GM18861 (cell line): ENCODE measurements at regions not wholly inside any gene's neighbourhood (a gene's known extent, or its start where the extent isn't known, plus 50 kb on each side); places are given as distances from the start of the nearest gene placed in this dataset.
"Not testable (repeated sequence)": the region's sequence is repeated elsewhere in the genome, so short reads cannot be mapped to it uniquely, and the experiment has no call there.

ENCODE experiments used
- ATAC-seq: cut with Tn5 transposase; IDR thresholded peaks from one replicate; pipeline ENCODE4 v1.9.1; 2021; ENCODE audit not compliant: unreplicated experiment

DNA sequence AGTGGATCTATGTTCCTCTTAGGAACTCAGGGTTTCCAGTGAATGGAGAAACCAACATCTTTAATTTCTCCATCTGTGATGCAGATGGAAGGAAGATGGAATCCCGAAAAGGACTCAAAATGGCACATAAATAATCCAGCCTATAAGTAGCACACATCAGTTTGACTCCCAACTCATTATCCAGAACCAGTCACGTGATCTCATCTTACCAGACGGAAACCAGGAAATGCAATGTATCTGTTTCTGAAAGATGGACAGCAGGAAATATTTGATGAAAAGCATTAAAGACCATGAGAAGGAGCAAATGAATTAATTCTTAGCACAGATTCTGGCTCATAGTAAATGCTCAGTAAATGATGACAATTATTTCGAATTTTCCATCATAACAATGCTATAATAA, 443.1 kb upstream of the FMR1 start:
- no peak for ATAC-seq

GRCh38 chrX:147476008-147476407, 435.7 kb upstream of the FMR1 start:
- no peak for ATAC-seq

DNA sequence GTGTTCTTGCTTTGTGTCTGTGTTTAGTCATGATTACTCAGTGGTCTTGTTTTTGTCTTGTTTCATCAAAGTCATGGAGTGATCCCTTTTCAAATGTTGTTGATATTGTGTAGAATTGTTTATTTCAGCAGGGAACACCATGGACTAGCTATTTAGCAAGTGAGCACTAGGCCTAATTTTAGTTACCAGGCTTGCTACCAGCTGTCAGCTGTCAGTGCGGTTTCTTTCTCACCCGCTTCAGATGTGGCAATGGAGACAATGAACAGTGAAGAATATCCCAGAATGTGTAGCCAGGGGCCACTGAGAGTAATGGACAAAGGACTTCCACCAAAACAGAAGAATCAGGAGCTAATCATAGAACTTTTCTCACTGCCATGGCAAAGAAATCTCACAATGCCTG, 432.8 kb upstream of the FMR1 start:
- ATAC-seq: no peak

DNA sequence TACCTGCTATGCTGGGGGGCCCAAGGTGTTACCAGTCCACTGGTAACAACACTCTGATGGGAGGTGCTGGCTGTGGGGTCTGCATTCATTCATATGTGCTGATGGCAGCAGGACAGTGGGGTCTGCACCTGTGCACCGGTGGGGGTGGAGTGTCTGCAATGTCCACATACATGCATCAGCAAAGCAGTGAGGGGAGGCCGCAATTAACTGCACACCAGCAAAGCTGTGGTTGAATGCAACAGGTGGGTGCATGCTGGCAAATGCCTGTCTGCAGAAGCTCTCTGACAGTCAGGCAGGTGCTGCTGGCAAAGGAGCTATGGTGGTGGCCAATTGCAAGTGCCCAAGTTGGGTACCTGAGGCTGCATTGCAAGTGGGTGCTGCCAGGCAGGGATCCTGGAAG, 426.5 kb upstream of the FMR1 start:
- no peak for ATAC-seq

- no peak for ATAC-seq
These were observed 417.4 kb upstream of the FMR1 start for GRCh38 chrX:147494365-147494764.

DNA sequence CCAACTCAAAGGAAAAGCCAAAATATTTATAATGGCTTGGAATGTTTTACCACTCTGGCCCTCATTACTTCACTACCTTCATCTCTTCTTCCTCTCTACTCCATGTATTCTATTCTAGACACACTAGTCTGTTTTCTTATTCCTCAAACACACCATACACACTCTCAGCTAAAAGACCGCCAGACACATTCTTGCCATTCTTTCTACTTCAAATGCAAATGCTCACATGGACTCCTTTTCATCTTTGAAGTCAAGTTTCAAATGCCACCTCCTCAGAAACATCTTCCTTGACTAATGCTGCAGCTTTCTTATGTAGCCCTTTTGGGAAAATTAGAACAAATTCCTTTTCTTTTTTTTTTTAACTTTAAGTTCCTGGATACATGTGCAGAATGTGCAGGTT, 412.9 kb upstream of the FMR1 start:
- ATAC-seq: no peak

GRCh38 chrX:147522981-147523380, 388.7 kb upstream of the FMR1 start:
- no peak for ATAC-seq

DNA sequence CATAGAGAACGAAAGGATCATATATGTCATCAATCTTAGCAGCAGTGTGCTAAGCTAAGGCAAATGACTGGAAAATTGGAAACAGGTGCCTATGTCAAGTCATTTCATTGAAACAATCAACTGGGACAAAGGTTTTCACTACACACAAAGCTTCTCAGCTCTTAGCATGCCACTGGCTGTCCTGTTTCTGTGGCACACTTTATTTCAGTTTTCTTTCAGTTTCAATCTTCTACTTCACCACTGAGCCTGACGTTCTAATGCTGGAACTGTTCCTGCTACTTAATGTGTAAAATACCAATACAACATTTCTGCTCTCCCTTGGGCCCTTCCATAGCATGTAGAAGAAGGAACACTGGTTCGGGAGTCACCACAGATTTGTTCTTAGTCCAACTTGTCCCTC, 378.3 kb upstream of the FMR1 start:
- no peak for ATAC-seq

DNA sequence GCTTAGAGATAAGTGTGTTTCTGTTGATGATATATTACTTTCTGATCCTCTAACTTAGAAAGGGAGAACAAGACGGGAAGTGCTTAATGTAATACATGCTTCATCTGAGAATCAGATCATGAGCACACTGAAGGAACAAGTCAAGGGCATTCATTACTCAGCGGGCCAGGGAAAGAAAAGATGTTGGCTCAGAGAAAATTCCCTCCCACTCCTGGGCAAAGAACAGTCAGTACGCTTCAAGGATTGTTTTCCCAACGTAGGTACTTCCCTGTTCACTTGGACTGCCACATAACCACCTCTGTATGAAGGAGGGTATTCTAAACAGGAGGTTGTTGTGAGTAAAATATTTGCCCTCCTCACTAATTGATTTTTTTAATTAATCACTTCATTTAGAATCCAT, 374.5 kb upstream of the FMR1 start:
- no peak for ATAC-seq

- ATAC-seq: not testable (repeated sequence)
These were observed 363.7 kb upstream of the FMR1 start for GRCh38 chrX:147548023-147548422.

GRCh38 chrX:147550217-147550616, 361.5 kb upstream of the FMR1 start:
- no peak for ATAC-seq

DNA sequence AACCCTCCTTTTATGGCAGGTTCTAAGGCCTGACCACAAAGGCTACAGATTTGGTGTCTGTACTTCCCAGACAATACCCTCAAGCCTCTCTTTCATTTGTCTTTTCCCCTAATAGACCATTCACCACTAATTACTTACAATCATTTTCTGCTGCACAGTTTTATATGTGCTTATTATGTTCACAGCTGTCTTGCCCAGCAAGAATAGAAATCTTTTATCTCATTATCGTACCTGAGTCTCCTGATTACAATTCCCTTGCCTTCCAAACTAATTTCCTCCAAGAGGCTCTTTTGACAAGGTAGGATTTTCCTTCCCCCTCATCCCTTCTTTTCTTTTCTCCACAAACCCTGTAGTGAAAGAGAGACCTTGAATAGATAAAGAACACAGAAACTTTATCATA, 352.5 kb upstream of the FMR1 start:
- no peak for ATAC-seq

DNA sequence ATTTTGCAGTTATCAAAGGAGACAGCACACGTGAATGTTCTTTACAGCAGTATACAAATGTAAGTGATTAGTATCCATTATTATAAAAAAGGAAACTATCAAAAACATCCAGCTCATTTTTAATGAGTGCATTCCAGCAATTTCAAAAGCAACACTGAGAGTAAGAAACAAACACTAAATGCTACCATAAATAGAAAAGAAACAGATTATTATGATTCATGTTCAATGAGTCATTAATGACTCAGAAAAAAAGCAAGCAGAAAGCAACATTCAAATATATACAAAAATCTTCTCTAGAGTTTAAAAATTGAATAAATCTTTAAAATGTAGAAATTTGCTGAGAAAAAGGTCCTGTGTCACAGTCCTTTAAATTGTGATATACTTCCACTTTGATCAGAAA, 346.5 kb upstream of the FMR1 start:
- ATAC-seq: no peak

DNA sequence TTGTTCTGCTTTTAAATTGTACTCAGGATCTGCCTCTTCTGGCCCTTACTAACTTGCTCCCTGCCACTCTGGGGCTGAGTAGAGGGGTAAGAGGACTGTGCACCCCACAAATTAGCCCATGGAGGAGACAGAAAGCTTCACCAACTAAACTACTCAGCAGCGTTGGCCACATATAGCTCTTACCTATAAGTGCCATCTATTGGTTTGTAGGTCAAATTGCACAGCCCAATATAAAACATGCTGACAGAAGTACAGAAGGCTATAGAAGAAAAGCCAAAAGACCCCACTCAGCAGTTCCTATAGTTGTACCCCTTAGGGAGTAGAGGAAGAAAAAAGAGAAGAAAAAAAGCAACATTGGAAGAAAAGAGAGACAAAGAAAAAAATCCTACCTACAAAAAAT, 341.2 kb upstream of the FMR1 start:
- no peak for ATAC-seq

- ATAC-seq: no peak
These were observed 338.5 kb upstream of the FMR1 start for GRCh38 chrX:147573266-147573665.

DNA sequence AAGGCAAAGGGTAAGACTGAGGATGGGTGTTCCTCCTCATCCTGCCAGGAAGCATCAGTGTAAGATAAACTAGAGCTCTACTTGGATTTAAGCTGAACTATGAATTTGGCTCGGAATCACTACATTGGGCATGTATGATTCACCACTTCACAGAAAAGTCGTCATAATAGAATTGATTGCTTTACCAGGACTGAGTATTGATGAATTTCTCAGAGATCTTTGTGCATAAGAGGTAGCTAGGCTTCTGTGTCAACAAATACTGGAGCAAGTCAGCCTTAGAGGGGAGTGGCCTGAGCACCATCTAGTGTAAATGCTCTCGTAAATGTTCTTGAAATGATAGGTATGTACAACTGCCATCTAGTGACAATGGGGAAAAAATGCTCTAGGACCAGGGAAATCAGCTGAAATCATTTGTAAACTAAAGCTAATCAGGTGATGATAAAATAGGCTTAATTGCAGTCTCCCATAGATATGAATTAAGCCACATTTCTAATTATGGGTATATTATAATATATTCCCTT, 309.5 kb upstream of the FMR1 start:
- no peak for ATAC-seq

DNA sequence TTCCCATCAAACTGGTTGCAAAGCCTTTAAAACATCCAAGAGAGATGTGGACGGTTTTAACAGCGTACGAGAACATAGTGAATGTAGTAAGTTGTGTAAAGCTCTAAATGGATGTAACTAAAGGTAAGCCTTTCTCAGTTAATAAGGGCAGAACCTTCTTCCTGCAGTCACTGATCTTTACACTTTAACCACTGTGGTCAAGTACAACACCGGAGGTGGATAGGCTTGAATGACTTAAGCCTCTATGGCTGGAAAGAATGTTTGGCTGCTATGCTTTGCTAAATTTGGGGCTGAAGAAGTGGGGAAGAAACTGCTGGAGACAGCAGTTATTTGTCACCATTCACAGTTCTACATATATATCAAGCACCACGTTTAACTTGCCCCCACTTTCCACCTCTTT, 285.1 kb upstream of the FMR1 start:
- no peak for ATAC-seq

DNA sequence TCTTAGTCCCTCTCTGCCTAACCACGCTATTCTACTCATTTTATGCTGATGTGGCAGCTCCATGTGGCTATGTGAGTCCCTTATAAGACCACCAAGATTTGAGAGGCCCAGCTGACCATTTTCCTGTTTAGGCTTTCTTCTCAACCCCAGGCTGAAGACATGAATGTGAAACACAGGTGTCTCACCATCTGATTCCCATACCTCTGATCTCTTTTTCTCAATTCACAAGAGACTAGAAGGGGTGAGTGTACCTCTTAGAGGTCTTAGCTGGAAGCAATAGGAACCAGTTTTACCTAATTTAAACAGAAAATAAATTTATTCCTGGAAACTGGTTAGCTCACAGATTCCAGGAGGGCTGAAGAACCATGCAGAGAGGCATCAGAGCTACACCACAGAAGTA, 276.5 kb upstream of the FMR1 start:
- no peak for ATAC-seq

DNA sequence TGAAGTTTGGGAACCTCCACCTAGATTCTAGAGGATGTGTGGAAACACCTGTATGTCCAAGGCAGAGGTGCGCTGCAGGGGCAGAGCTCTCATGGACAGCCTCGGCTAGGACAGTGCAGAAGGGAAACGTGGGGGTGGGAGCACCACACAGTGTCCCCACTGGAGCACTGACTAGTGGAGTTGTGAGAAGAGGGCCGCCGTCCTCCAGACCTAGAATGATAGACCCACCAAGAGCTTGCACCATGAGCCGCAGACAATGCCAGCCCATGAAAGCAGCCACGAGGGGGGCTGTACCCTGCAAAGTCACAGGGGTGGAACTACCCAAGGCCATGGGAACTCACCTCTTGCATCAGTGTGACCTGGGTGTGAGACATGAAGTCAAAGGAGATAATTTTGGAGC, 274.5 kb upstream of the FMR1 start:
- no peak for ATAC-seq

- no peak for ATAC-seq
These were observed 264.6 kb upstream of the FMR1 start for GRCh38 chrX:147646949-147647723.

- no peak for ATAC-seq
These were observed 235.9 kb upstream of the FMR1 start for GRCh38 chrX:147675819-147676218.

GRCh38 chrX:147679356-147680005, 232.2 kb upstream of the FMR1 start:
- no peak for ATAC-seq

DNA sequence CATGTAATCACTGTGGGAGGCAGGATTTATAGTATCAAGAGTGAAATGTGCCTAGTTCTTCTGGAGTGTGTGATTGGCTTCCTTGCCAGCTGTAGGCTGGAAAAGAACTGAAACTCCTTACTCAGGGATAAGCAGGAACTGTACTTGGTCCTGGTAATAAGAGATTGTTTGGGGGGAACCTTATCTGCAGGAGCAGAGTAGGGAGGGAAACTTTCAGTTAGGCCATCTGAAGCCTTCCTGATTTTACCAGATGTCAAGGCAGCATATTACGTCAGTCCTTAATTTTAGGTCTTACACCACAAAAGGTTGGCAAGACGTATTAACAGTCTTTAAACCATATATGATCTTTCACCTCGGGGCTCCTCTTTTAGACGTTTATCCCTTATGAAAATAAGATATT, 231.5 kb upstream of the FMR1 start:
- ATAC-seq: no peak
